HG03139 (cell line): ENCODE measurements at regions not wholly inside any gene's neighbourhood (a gene's known extent, or its start where the extent isn't known, plus 50 kb on each side); places are given as distances from the start of the nearest gene placed in this dataset.
"Not testable (repeated sequence)": the region's sequence is repeated elsewhere in the genome, so short reads cannot be mapped to it uniquely, and the experiment has no call there.

Experiments
- ATAC-seq: cut with Tn5 transposase; IDR thresholded peaks from one replicate; pipeline ENCODE4 v1.9.1; 2021; ENCODE audit not compliant: unreplicated experiment

GRCh38 chr12:66733321-66733720 is 54.4 kb upstream of the GRIP1 start:
- ATAC-seq = no peak

DNA sequence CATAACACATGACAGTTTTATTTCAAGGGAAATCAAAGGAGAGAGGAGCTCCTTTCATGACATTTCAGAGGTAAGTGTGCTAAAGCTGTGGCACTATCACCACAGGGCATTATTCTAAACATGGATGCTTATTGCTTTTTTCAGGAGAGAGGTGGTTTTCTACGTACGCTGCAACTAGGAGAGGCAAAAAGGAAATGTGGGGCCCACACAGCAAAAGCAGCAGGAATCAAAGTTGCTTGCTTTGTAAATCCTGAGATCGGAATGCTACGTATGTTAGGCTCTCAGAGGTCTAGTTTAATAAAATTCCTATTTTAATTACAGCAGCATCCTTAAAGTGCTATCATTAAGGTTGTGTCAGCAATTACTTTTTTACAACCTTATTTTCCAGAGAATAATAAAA is 55.0 kb upstream of the GRIP1 start:
- no peak for ATAC-seq

DNA sequence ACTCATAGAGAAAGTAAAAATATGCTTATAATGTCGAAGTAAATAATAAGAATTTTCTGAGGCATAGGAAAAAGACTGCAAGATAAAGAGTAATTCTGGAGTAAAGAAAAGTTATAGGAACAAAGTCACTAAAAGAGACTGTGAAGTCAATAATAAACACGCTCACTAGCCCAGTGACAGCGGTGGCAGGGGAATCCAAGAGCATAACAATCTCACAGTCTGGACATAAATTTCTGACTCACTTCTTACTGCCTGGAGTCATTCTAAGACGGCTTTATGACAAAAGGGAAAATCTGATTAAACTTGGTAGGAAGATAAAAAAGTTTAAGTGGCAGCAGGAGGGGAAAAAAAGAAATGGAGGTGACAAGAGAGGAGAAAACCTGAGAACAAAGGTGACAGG is 56.4 kb upstream of the GRIP1 start:
- no peak for ATAC-seq

DNA sequence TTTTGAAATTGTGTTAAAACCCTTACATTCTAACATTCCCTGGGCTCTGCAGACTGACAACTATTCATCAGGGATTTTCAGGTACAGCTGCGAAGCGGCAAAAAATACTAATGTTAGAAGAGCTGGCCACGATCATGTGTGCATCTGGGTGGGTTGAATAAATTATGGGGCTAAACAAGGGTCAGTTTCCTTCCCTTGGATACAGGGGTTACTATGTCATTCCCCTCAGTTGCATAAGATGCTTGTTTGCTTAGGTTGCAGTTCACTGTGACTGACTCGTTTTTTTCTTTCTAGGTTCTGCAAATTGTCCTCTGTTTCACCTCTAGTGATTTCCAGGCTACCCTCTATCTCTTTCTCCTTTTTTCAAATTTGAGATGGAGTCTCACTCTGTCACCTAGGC is 58.1 kb upstream of the GRIP1 start:
- no peak for ATAC-seq

- ATAC-seq = no peak
These were observed 60.4 kb upstream of the GRIP1 start for GRCh38 chr12:66739266-66739665.

DNA sequence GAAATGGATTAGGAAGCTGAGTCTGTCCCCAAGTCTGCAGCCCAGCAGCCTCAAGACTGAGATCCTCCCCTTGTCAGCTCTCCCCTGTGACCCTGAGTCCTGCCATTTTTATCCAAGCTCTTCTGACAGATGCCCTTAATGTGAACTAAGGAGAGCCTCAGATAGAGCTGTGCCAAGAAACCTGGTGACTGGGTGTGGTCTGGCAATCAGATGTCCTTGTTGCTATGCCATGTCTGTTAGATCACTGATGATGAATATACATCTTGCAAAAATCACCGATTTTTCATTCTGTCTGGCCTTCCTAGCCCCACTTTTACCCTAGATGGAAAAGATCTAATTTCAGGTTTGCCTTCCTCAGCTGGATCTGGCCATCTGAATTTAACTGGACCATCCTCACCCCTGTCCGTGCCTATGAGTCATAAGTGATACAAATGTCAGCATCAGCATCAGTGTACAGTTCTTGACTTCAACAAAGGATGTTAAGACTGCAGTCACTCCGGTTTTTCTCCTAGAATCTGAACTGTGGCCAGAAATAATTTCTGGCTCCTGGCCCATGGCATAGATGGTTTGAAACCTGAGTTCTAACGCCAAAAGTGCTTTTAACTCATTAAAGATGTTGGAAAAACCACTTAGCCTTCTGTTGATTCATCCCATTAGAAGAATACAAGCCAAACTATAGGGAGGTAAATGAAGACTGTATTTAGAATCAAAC is 61.2 kb upstream of the GRIP1 start:
- ATAC-seq = no peak

GRCh38 chr12:66740732-66741131 is 61.9 kb upstream of the GRIP1 start:
- ATAC-seq = no peak

- ATAC-seq = no peak
These were observed 63.0 kb upstream of the GRIP1 start for GRCh38 chr12:66741919-66742318.

GRCh38 chr12:66742508-66743367 is 63.9 kb upstream of the GRIP1 start:
- ATAC-seq = no peak

DNA sequence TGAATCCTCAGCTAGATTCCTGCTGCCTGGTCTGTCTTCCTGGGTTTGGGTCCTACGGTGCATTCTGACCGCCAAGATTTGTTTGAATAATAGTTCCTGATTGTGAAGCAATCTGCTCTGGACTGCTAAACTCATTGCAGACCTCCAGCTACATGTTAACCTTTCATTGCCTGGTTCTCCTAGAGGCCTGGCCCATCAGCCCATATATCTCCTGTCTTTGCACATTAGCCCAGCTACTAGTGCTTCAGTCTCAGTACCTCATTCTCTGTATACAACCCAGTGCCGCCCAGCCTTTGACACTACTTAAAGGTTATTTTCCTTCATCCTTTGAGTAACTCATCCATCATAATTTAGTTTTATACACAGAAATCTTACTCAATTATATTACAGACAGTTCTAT is 65.6 kb upstream of the GRIP1 start:
- no peak for ATAC-seq

GRCh38 chr12:66744956-66745383 is 66.1 kb upstream of the GRIP1 start:
- ATAC-seq = no peak

DNA sequence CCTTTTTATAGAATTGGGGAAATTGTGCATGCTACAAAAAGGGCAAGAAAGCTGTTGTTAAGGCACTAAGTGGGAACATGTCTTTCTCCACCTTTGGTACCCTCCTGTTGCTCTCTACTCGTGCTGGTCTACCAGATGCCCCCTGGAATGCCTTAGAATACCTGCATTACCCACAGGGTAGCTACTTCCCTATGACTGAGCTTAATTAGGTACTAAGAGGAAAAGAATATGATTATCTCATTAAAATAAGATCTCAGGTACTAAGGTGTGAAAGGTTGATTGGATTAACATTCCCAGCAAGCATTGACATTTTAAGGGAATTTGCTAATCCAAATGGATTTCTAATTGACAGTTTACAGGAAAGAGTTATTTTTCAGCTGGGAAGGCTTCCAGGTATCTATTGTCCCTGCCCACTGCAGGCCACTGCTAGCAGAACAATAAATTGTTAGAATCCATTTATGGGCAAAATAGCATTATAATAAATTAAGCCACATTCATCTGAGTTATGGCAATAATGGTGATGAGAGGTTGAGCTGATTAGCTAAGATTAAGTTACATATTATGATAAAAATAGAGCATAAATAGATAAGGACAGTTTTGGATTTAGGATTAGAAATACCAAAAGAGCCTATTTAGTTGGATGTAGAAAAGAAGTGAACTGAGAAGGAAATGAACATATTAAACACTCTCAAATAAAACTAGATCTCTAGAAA is 67.8 kb upstream of the GRIP1 start:
- ATAC-seq = no peak

GRCh38 chr12:66751432-66752113 is 72.7 kb upstream of the GRIP1 start:
- no peak for ATAC-seq

DNA sequence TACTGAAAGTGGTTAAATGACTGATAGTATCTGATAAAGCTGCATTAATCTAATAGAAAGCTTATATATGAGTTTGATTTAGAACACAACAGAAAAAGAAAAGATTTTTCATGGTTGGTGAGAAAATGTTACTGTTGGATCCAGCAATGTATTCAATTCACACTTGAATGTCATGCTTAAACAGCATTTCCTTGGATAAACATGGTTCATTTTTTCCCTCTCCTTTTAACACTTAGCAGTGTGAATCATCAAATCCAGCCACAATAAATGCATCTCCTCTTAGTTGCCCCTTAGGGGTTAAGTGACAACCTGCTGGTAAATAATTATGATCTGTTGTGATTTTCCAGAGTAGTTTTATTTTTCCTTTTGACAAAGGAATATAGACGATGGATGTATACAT is 74.9 kb upstream of the GRIP1 start:
- no peak for ATAC-seq

DNA sequence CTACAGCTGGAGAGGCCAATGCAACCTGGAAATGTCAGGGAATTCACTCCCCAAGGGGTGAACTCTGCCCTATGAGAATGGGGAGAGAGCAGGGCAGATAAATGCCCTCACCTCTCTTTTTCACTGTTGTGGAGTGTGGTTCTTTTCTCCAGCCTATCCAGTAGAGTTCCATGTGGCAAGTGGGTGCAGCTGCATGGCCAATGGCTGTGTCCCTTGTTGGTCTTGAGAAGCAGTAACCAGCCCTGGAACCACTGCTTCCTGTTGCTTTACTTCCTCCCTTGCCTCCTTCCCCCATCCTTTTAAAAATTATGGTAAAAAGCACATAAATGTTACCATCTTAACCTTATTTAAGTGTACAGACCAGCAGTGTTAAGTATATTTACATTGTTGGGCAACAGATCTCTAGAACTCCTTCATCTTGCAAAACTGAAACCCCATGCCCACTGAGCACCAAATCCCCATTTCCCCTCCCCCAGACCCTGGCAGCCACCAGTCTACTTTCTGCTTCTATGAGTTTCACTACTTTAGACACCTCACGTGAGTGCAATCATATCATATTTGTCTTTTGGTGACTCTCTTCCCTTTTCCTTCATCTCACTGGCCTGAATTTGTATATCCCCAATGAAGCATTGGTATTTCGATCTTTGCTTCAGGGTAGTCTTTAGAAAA is 77.0 kb upstream of the GRIP1 start:
- no peak for ATAC-seq

DNA sequence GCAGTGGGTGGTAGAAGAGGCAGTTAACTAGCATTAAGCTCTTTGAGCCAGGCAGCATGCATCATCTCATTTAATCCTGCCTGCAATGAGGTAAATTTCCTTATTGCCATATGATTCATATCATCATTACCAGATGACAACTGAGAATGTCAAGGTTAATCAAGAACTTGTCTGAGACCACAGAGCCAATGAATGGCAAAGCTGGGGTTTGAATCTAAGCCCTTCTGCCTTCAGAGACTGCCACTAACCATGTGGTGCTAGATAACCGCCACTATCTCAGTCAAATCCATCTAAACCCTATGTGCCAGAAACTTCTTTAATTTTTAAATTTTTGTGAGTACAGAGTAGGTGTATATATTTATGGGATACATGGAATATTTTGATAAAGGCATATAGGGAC is 77.8 kb upstream of the GRIP1 start:
- no peak for ATAC-seq

- not testable (repeated sequence) for ATAC-seq
These were observed 81.2 kb upstream of the GRIP1 start for GRCh38 chr12:66760122-66760521.

DNA sequence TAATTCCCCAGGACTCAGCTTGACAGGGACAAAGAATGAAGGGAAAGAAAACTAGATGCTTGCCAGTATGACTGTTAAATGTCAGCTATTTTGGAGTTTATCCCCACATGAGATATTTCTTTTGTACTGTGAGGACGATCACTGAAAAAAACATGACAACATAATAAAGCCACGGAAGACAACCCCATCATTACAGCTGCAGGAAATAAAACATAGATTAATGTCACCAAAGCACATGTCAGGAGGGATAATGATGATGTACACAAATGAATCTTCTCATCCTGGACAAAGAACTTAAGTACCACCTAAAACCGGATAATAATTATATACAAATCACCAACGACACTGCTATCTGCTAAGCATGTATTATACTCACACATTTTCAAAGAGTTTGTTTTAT is 84.6 kb upstream of the GRIP1 start:
- no peak for ATAC-seq

DNA sequence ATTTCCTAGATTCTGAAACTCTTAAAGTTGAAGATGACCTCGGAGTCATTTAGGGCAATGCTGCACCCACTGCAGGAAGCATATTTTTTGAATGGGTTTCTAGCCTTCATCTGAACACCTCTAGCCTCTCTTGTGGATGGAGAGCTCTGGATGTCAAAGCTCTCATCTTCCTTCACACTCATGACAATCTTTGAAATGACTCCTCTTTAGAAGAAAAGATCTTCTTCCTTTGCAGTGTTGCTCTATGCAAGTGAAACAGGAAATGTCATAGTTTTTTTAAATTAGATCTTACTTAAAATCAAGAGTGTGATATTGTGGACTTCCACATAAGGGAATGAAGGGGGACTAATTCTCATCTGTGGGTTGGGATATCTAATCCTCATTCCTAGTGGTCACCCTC is 86.3 kb upstream of the GRIP1 start:
- no peak for ATAC-seq

DNA sequence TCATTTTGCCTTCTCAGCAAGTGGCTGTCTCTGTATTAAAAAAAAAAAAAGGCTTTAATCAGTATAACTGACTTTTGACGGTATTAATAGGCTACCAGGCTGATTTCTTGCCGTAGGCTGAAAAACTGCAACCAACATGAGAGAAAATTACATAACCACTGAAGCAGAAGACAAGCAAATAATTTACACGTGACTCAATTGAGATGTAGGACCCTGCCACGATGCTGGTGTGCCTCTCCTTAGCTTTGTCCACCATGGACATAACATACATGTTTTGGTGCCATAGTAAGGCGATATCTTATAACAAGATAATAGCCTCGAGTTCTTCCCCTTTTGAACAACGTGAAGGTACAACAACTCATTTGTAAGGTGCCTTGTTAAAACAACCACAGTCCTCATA is 88.7 kb upstream of the GRIP1 start:
- ATAC-seq = no peak

DNA sequence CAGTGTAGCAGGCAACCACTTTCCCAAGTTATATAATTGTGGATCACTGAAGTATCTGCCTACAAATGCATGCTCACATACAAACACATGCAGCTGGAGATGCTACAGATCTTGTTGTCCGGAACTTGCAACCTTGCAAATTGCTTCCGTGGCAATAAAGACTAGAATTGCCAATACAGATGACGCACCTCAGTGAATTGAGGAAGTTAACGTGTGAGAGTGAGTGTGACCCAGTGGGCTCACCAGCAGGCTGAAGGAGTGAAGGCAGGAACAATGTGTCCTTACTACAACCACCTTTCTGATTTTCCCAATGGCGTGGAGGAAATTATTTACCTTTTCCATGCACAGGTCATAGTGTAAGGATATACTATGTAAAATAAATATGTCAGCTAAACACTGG is 89.4 kb upstream of the GRIP1 start:
- no peak for ATAC-seq
